GM12878 (cell line): ENCODE measurements at regions not wholly inside any gene's neighbourhood (a gene's known extent, or its start where the extent isn't known, plus 50 kb on each side); places are given as distances from the start of the nearest gene placed in this dataset.

Experiments
- ATAC-seq: fragments of 200-7000 bp; cut with Tn5 transposase; 3 replicates; pipeline ENCODE4 v1.9.1; 2020; ENCODE audit warnings: mild to moderate bottlenecking, moderate library complexity
- BruUV-seq: library from RNA; stranded (reverse); fragments of 400-500 nt; replicated peaks from 2 replicates; lab custom pipeline; 2021; lab: Mats Ljungman, UMichigan
- CTCF ChIA-PET: fragments of 300-600 bp; sonication (Branson Sonifier 250); formaldehyde crosslinking; extraction: SDS; loops from one replicate; lab custom pipeline; 2021; ENCODE audit warnings: inconsistent platforms; lab: Yijun Ruan, JAX
- POLR2A ChIA-PET: fragments of 350-600 bp; formaldehyde crosslinking; extraction: SDS; loops from one replicate; lab custom pipeline; 2021; ENCODE audit warnings: inconsistent platforms; lab: Charles Lee
- RAD21 ChIA-PET: fragments of 300-600 bp; sonication (Branson Sonifier 250); formaldehyde crosslinking; loops from one replicate; lab custom pipeline; 2023; ENCODE audit warnings: antibody characterized with exemption; ENCODE audit not compliant: unreplicated experiment; lab: Charles Lee
- SMC1A ChIA-PET: fragments of 300-600 bp; sonication (Branson Sonifier 250); formaldehyde crosslinking; loops from one replicate; lab custom pipeline; 2023; ENCODE audit not compliant: unreplicated experiment, uncharacterized antibody; lab: Charles Lee
- DNase-seq: peaks from one replicate; pipeline ENCODE4 v3.0.0-alpha.2; 2011; ENCODE audit warnings: low read depth, low spot score
- FAIRE-seq: peaks from 3 replicates; lab custom pipeline; 2011; peaks lifted over from hg19 to GRCh38; lab: Jason Lieb, UNC
- H2AFZ ChIP-seq: 2 replicates; pipeline ENCODE4 v1.6.0; 2011; ENCODE audit warnings: low read depth, low read length, control low read depth; ENCODE audit not compliant: control insufficient read depth
- H3K27ac ChIP-seq: 2 replicates; pipeline ENCODE4 v1.5.1; 2011; ENCODE audit warnings: control low read depth; ENCODE audit not compliant: control insufficient read depth, insufficient read depth
- H3K27me3 ChIP-seq, 2 experiments: replicated peaks in 1 of 2; 2 replicates each; pipeline versions ENCODE4 v1.6.0 to v1.6.1; 2011; ENCODE audit warnings: low read length in 1 of 2; ENCODE audit not compliant: control insufficient read depth in 2 of 2, insufficient read depth in 2 of 2
- H3K36me3 ChIP-seq, 2 experiments: 2 replicates each; pipeline ENCODE4 v1.5.1; 2011; ENCODE audit warnings: low read length in 1 of 2; ENCODE audit not compliant: control insufficient read depth in 2 of 2, insufficient read depth in 2 of 2
- H3K4me1 ChIP-seq: 2 replicates; pipeline ENCODE4 v1.6.1; 2011; ENCODE audit warnings: mild to moderate bottlenecking, low read length, moderate library complexity, mixed read lengths; ENCODE audit not compliant: control insufficient read depth, insufficient read depth
- H3K4me2 ChIP-seq: 2 replicates; pipeline ENCODE4 v1.6.0; 2011; ENCODE audit warnings: control low read depth; ENCODE audit not compliant: control insufficient read depth, insufficient read depth
- H3K4me3 ChIP-seq: fragments of 200-600 bp; sonication (generic); 2 replicates; pipeline ENCODE4 v1.5.1; 2016
- H3K79me2 ChIP-seq: 2 replicates; pipeline ENCODE4 v1.6.0; 2011; ENCODE audit warnings: low read length; ENCODE audit not compliant: control insufficient read depth, insufficient read depth
- H3K9ac ChIP-seq: 2 replicates; pipeline ENCODE4 v1.8.0; 2011; ENCODE audit warnings: low read length, control low read depth, mixed read lengths; ENCODE audit not compliant: control insufficient read depth, insufficient read depth
- H3K9me3 ChIP-seq: replicated peaks from 3 replicates; pipeline ENCODE4 v1.5.1; 2011; ENCODE audit warnings: mild to moderate bottlenecking, low read length; ENCODE audit not compliant: control insufficient read depth, insufficient read depth
- H4K20me1 ChIP-seq: 2 replicates; pipeline ENCODE4 v1.6.0; 2011; ENCODE audit not compliant: control insufficient read depth, insufficient read depth
- CEBPZ ChIP-seq: fragments of 150-350 bp; IDR thresholded peaks from 2 replicates; pipeline ENCODE4 v1.6.1; 2016; ENCODE audit warnings: low read depth, low read length
- CHD1 ChIP-seq: IDR thresholded peaks from 2 replicates; pipeline ENCODE4 v1.6.1; 2012; ENCODE audit warnings: low read depth, low read length, improper control_type of control experiment
- CUX1 ChIP-seq: IDR thresholded peaks from 2 replicates; pipeline ENCODE4 v1.6.1; 2012; ENCODE audit warnings: improper control_type of control experiment, low read depth, low read length; ENCODE audit not compliant: insufficient replicate concordance
- ESRRA ChIP-seq: IDR thresholded peaks from 2 replicates; pipeline ENCODE4 v1.6.1; 2012; ENCODE audit warnings: mild to moderate bottlenecking, low read length, improper control_type of control experiment
- PKNOX1 ChIP-seq: fragments of 450-650 bp; IDR thresholded peaks from 2 replicates; pipeline ENCODE4 v1.6.1; 2016; ENCODE audit warnings: mild to moderate bottlenecking
- USF2 ChIP-seq: IDR thresholded peaks from 2 replicates; pipeline ENCODE4 v1.6.1; 2011; ENCODE audit warnings: low read depth, low read length, improper control_type of control experiment, borderline replicate concordance
- ZNF687 ChIP-seq: fragments of 450-650 bp; IDR thresholded peaks from 2 replicates; pipeline ENCODE4 v1.6.1; 2017; ENCODE audit warnings: mild to moderate bottlenecking, moderate library complexity
- ZSCAN29 ChIP-seq: fragments of 450-650 bp; IDR thresholded peaks from 2 replicates; pipeline ENCODE4 v1.6.1; 2017; ENCODE audit warnings: mild to moderate bottlenecking, moderate library complexity
- WGBS: methylation state at CpG from one replicate; pipeline ENCODE4 v1.1.6; 2016; ENCODE audit warnings: low lambda C conversion rate; ENCODE audit not compliant: insufficient replicate concordance, insufficient coverage; ENCODE audit errors: missing lambda C conversion rate; 5-methylcytosine and 5-hydroxymethylcytosine counted together
- in situ Hi-C: fragments of 300-500 bp; cut with MboI; formaldehyde crosslinking; loops from 9 replicates; pipeline ENCODE4 v1.14.3; 2018; ENCODE audit warnings: mixed read lengths
- intact Hi-C: fragments of 100-400 bp; cut with micrococcal nuclease; formaldehyde crosslinking; loops from one replicate; pipeline ENCODE4 v1.14.2; 2022; ENCODE audit not compliant: unreplicated experiment

GRCh38 chr2:196271795-196272194, 100.4 kb upstream of the STK17B start:
- intact Hi-C loops (no loop called here), in situ Hi-C loops (loop anchor here (25.0 kb wide), 1 partner anchor 109 kb away; the partner anchor contains the start of gene STK17B)
- H3K27me3 ChIP-seq = no peaks in the 10 kb centered on the region
- H3K9me3 ChIP-seq = no peaks in the 10 kb centered on the region
- 35% methylated on average over 3 of the region's 3 CpGs for WGBS
- no peak overlapping the region for H3K9ac ChIP-seq
- ChIA-PET POLR2A (interaction anchor here (0.6 to 1.2 kb wide), 6 partner anchors 33 to 203 kb away, joined by 3 to 4 read pairs (median 3); partner anchors contain the start of gene DNAH7), CTCF (interaction anchor here (0.6 to 5.5 kb wide), 10 partner anchors 9 to 1769 kb away, joined by 3 to 59 read pairs (median 5); no protein-coding TSS in a partner anchor), RAD21 (interaction anchor here (1.3 to 7.7 kb wide), 12 partner anchors 10 to 194 kb away, joined by 3 to 68 read pairs (median 7); no protein-coding TSS in a partner anchor), SMC1A (interaction anchor here (0.8 to 5.5 kb wide), 19 partner anchors 11 to 617 kb away, joined by 3 to 48 read pairs (median 5); partner anchors contain the start of gene STK17B)
- peaks cover 44% of the 10 kb centered on the region for H3K4me1 ChIP-seq
- no peaks in the 10 kb centered on the region for H4K20me1 ChIP-seq
- H3K27ac ChIP-seq = no peak overlapping the region
- no TSS peak for BruUV-seq
- no peak overlapping the region for H2AFZ ChIP-seq
- peaks cover 0 to 22% of the 10 kb centered on the region in 2 experiments; a peak in 2 of 4 replicates for H3K36me3 ChIP-seq
- DNase-seq (no peak), FAIRE-seq (no peak), ATAC-seq (no peak)
- no peak overlapping the region for H3K4me2 ChIP-seq
- no peak for TF ChIP-seq CHD1
- TF ChIP-seq ZSCAN29 = no peak
- TF ChIP-seq USF2 = no peak
- no peak for TF ChIP-seq PKNOX1
- no peak for TF ChIP-seq ZNF687
- no peak for TF ChIP-seq ESRRA
- TF ChIP-seq CEBPZ = no peak
- no peak for TF ChIP-seq CUX1
- H3K79me2 ChIP-seq = no peaks in the 10 kb centered on the region; the same call in 1 of the 2 replicates
- H3K4me3 ChIP-seq = no peak overlapping the region
